Activated CD4-positive, alpha-beta T cell treated with anti-CD3 and anti-CD28 coated beads, Interleukin-2, amount 50 U/mL, for 48 hours (primary cell): ENCODE measurements at regions not wholly inside any gene's neighbourhood (a gene's known extent, or its start where the extent isn't known, plus 50 kb on each side); places are given as distances from the start of the nearest gene placed in this dataset.
A peak's percentile ranks its signal among the peaks of the same experiment; 100 is the strongest.
"Not testable (repeated sequence)": the region's sequence is repeated elsewhere in the genome, so short reads cannot be mapped to it uniquely, and the experiment has no call there.

Experiments used
- DNase-seq, 2 experiments: peaks; one replicate each; pipeline ENCODE4 v3.0.0-alpha.2; 2020

DNA sequence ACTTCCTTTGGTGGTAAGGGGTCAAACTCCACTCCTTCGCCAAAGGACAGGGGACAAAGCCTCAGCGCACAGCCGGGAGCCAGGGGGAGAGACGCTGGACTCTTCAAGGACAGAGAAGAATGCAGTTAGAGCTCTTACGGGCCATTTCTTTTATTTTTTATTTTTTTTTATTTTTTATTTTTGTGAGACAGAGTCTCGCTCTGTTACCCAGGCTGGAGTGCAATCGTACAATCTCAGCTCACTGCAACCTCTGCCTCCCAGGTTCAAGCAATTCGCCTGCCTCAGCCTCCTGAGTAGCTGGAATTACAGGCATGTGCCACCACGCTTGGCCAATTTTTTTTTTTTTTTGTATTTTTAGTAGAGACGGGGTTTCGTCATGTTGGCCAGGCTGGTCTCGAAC is 93.2 kb upstream of the RPH3AL start, which contains the start of gene RFLNB:
RFLNB (minus strand) TSS at position 101 of the 400 bp plus-strand sequence.
- not testable (repeated sequence) for DNase-seq

DNA sequence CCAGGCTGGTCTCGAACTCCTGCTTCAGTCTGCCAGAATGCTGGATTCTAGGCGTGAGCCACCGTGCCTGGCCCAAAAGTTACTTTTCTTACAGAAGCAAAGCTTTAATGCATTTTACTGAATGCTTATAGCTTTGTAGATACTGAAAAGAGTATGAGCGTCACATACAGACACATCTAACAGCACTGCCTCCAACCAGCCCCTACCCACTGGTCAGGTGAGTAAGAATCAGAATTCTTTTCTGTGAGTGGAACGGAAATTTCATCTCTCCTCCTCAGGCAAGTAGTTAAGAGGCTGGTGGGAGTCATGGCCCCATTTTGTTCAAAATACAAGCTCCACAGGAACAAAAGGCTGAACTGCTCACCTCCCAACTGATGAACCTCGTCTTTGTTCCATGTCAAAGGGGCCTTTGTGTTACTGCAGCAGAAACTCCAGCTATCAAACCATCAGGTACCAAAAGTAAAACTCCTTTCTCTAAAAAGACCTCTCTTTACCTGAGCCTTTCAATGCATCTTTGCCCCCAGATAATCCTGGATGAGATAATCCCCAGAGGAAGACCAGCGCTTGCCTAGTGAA is 92.4 kb upstream of the RPH3AL start:
- no peak for DNase-seq

DNA sequence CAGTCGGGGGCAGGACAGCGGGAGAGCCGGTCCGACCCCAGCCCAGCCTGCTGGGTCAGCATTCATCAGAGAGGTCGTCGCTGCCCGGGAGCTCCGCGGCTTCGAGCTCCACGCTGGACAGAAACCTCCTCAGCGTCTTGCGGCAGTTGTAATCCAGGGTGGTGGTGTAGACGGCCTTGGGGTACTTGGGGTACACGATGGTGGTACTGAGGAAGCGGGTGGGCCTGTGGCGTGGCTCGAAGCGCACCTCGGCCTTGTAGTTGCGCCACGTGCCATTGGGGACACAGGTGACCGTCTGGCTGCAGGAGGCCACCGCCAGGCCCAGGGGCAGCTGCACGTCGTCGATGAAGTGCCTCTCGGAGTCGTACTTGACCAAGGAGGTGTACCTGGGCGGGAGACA is 90.5 kb upstream of the RPH3AL start:
- DNase-seq, result no peak

DNA sequence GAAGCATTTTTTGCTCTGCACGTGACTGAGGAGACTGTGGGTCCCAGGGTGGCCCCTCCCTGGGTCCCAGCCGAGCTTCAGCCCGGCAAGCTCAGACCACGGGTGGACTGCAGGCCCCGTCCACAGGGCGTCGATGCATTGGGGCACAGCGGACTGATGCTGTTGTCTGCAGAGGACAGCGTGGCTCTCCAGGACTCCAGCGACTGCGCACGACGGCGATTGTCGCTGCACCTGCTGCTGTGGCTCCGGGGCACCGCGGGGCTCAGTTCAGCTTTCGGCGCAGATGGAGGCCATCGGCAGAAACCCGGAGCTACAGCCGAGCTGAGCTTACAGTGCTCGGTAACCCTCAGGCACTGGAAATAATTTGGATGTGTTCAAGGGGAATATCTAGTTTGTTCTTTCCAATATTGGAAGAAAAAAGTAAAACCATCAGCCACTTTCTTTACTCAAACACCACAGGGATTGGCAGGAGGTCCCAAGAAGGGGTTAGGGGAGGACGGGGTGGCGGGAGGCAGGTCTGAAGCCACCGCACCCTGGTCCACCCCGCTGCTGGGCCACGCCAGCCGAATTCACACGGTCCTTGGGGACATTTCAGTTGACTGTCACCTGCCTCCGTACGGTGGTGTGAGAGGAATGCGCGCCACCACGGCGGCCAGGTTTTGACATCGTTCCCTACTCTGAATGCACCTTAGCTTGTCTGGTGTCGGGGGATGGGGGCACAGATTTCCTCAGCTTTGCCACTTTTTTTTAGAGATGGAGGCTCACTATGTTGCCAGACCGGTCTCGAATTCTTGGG is 88.7 kb upstream of the RPH3AL start:
- DNase-seq, result no peak

DNA sequence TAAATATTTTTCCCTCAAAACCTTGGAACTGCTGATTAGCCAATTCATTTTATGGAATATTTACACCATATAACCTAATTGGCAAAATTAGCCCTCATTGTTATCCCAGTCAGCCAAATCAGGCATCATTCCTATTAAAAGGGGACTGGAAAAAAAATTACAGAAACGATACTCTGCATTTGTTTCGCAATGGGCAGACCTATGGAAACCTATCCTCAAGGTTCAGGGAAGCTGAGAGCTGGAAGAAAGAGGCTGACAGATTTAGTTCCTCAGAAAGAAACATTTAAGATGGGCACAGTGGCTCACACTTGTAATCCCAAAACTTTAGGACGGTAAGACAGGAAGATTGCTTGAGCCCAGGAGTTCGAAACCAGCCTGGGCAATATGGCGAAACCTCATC is 85.6 kb upstream of the RPH3AL start:
- no peak for DNase-seq

DNA sequence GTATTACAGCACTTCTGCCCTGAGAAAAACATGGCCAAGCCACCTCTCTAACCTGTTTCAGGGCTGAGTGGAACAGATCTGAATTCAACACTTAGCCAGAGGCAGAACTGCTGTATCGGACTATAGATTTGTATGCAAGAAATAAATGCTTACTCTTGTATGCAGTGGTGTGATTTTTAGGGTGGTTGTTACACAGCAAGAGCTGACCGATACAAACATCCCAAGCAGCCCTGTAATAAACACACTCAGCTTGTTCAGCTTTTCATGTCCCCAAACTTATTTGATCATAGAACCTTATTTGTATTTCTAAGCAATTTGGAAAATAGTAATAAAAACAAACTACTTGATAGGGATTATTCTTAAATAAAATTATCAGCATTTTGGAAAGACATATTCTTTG is 84.9 kb upstream of the RPH3AL start:
- no peak for DNase-seq

DNA sequence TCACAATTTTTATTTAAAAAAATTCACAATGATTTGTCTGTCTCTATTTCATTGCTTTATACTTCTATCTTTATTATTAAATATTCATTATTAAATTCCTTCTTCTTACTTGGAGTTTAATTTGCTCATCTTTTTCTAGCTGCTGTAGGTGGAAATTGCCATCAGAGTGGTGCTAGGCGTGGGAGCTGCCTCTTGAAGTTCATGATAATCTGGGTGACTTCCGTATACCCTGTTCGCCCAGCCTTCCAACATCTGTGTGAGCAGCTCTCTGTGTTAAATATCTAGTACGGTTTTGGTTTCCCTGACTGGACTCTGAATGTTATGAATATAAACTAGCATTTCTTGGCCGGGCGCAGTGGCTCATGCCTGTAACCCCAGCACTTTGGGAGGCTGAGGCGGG is 84.0 kb upstream of the RPH3AL start:
- DNase-seq, result no peak

DNA sequence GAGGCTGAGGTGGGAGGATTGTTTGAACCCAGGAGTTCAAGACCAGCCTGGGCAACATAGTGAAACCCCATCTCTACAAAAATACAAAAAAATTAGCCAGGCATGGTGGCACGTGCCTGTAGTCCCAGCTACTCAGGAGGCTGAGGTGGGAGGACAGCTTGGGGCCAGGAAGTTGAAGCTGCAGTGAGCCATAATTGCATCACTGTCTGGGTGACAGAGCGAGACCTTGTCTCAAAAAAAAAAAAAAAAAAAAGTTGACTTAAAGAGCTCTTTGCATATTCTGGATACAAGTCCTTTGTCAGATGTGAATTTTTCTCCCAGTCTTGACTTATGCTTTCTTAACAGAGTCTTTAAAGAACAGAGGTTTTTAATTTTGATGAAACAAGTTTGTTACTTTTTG is 79.9 kb upstream of the RPH3AL start:
- not testable (repeated sequence) for DNase-seq

DNA sequence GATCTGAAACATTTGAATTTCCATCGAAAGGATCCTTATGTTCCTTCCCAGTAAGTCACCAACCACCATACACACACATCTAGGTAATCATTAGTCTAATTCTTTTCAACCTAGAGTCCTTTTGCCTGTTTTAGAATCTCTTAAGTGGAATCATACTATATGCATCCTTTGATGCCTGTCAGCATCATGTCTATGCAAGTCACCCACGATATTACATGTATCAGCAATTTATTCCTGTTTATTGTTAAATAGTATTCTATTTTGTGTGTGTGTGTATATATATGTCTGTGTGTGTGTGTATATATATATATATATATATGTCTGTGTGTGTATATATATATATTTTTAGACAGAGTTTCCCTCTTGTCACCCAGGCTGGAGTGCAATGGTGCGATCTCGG is 78.9 kb upstream of the RPH3AL start:
- DNase-seq, result no peak

DNA sequence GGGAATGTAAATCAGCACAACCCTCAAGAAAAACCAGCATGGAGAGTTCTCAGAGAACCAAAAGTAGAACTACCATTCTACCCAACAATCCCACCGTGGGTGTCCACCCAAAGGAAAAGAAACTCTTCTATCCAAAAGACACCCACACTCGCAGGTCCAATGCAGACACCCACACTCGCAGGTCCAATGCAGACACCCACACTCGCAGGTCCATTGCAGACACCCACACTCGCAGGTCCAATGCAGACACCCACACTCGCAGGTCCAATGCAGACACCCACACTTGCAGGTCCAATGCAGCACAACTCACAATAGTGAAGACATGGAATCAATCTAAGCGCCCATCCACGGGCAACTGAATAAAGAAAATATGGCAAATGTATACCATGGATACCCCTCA is 77.0 kb upstream of the RPH3AL start:
- no peak for DNase-seq

DNA sequence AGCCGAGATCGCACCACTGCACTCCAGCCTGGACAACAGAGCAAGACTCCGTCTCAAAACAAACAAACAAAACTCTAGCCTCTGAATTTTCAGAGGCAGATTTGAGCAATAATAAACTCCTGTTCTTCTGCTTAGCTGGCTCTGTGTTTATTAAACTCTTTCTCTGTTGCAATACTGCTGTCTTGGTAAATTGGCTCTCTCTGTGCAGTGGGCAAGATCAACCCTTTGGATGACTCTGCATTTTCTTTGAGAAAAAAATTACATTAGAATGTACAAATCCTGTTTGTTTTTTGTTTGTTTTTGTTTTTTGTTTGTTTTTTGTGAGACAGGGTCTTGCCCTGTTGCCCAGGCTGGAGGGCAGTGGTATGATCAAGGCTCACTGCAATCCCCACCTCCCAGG is 75.8 kb upstream of the RPH3AL start:
- DNase-seq, result no peak

DNA sequence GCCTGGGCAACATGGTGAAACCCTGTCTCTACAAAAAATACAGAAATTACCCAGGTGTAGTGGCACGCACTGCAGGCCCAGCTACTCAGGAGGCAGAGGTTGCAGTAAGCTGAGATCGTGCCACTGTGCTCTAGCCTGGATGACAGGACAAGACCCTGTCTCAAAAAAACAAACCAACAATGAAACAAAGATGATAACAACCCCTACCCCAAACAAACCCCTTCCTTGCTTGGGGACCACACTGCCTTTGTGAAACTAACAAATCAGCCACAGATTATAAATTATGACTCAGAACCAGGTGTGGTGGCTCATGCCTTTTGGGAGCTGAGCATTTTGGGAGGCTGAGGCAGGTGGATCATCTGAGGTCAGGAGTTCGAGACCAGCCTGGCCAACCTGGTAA is 75.3 kb upstream of the RPH3AL start:
- no peak for DNase-seq

DNA sequence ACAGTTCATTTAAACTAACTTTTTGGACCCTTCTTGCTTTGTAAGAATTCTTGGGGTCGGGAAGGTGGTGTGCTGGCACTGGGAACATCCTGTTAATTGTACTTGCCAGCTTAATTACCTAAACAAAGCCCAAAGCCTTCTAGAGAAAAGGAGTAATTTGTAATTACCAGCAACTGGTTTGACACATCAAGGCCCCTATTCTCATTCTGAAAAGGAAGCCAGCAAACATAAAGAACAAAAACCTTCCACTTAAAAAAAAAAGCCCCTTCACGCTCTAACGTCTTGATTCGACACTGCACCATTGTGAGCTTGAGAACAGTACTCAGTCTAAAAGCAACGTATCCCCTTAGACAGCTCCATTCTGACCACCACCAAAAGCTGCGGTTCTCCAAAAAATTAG is 74.7 kb upstream of the RPH3AL start:
- DNase-seq, result no peak

DNA sequence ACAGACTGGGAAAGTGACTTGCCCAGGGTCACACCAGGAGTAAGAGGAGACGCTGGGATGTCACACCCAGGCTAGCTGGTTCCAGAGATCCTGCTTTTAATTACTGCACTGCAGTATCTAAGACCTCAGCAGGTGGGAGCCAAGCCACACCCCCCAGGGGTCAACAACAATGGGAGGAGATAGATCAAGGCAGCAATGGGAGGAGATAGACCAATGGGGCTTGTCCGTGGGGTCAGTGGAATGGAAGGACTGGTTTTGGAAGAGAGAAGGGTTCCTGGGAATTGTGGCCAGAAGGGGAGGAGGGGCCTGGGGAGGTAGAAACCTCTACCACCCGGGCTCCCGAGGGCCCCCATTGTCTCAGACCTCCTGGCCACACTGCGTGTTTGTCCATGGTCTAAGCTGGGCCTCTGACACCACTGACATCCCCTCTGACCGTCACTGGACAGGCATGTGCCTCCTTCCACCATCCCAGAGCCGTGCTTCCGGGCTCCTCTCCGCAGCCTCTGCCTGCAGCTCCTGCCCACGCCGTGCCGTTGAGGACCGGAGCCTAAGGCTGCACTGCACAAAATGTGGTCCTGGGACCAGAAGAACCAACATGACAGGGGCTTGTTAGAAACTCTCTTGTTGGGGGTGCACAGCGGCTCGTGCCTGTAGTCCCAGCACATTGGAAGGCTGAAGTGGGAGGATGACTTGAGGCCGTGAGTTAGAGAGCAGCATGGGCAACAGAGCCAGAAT is 69.8 kb upstream of the RPH3AL start:
- DNase-seq, result no peak

DNA sequence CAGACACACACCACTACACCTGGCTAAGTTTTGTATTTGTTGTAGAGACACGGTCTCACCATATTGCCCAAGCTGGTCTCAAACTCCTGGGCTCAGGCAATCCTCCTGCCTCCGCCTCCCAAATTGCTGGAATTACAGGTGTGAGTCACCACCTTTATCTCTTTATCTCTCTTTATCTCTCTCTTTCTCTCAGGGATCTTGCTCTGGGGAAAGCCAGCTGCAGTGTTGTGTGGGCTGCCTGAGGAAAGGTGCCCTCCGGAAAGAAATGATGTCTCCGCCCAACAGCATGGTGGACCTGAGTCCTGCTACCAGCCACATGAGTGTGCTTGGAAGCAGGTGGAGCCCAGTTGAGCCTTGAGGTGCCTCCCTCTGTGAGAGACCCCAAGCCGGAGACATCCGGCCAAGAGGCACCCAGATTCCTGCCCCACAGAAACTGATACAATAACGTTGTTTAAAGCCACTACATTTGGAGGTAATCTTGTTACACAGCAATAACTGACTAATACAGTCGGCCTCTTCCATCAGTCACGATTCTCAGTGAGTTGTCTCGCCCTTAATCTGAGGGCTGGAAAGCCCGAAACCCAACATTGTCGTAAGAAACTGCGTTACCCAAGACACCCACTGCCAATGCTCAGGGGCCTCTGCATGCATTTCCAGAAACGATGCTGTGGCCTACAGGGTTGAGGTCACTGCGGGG is 68.0 kb upstream of the RPH3AL start:
- DNase-seq, result no peak

DNA sequence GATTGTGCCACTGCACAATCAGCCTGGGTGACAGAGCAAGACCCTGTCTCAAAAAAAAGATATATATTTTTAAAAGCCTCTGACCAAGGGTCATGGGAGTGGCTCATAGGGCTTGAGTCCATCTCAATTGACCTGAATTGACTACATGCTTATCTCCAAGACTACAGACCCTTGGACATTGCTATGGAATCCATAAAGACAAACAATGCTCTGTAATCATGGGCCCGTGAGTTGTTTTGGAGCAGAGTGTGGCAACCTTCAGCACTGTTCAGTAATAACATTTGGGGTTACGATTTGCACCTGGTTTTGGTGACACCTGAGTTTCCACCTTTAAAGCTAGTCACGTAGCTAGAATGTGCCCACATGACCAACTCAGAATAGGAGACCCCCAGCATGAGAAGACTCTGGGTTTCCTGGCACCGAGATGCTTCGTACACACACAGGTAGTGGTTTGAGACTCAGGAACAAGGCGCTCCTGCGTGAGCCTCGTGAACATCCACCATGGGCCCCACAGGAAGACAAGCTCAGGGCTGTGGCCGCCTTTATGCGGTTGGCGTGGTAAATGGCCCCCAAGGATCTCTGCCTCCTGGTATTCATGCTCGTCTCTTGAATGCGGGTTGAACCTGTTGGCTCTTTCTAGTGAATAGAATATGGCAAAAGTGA is 66.6 kb upstream of the RPH3AL start:
- DNase-seq, result peak; percentile 26 to 33

DNA sequence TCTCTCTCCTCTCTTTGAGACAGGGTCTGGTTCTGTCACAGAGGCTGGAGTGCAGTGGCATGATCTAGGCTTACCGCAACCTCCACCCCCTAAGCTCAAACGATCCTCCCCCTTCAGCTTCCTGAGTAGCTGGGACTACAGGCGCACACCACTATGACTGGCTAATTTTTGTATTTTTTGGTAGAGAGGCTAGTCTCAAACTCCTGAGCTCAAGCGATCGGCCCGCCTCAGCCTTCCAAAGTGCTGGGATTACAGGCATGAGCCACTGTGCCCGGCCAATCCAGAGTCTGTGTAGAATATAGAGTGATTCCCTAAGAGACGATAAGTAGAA is 65.8 kb upstream of the RPH3AL start:
- peak; percentile 33 to 51 for DNase-seq

DNA sequence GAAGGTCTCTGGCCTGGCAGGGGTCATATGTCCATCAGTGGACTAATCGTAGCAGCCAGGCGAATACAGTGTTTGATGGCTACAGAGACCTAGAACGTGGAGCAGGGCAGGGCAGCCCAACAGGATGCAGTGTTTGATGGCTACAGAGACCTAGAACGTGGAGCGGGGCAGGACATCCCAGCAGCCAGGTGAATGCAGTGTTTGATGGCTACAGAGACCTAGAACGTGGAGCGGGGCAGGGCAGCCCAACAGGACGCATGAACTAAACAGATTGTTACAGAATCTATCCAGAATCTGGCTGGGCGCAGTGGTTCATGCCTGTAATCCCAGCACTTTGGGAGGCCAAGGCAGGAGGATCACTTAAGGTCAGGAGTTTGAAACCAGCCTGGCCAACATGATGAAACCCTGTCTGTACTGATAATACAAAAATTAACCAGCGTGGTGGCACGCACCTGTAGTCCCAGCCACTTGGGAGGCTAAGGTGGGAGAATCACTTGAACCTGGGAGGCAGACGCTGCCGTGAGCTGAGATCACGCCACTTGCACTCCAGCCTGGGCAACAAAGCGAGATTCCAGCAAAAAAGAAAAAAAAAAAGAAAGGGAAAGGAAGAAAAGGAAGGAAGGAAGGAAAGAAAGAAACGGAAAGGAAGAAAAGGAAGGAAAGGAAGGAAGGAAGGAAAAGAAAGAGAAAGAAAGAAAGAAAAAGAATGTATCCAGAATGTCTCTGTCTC is 65.2 kb upstream of the RPH3AL start:
- DNase-seq, result peak in 1 of 2 experiments; percentile 12

DNA sequence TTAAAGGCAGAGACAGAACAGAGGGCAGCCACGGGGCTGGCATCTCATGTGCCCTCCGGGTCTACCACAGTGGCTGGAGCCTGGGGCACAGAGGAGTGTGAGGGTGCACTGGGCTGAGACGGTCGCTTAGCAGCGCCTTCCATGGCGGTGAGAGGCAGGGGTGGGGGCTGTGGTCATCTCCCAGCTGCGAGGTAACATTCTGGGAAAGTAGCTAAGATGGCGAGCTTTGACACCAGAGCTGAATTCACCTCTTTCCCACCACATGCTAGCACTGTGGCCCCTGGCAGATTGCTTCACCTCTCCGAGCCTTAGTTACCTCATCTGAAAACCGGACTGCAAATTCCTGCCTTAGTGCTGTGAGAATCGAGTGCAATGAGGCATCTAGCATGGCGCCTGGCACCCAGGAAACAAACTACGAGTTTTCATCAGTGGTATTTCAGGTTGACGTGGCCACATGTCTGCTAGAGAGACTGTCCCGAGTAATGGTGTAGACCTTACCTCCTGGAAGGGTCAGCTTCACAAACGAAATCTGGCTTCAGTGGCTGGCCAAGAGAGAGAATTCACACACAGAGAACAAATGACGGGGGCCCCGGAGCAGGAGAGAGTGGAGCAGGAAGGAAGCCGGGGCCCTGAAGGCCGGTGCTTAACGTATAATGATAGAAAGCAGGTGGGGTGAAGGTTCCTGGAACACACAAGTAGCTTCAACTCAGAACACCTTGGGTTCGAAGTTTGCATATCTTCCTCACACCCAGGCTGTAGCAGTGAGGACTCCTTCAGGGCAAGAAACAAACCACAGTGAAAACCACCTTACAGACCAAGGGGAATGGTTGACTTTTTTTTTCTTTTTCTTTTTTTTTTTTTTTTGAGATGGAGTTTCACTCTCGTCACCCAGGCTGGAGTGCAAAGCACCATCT is 63.9 kb upstream of the RPH3AL start:
- peak; percentile 53 to 66 for DNase-seq

DNA sequence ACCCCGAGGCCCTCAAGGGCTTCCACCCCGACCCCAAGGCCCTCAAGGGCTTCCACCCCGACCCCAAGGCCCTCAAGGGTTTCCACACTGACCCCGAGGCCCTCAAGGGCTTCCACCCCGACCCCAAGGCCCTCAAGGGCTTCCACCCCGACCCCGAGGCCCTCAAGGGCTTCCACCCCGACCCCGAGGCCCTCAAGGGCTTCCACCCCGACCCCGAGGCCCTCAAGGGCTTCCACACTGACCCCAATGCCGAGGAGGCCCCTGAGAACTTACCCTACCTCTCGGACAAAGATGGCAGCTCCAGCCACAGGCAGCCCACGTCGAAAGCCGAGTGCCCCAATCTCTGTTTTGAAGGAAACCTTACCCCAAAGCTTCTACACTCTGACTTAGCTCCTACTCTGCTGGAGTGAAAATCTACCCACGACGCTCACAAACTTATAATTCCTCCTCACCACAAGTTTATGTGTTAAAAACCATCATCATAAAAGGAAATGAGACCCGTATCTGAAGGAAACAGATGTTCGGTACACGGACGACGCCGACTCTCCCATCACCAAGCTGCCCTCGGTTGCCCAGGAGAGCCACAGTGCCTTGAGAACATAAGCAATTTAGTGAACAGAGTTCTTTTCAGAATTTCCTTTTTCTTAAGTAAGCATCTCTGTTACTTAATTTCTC is 61.2 kb upstream of the RPH3AL start:
- DNase-seq, result peak; percentile 39 to 48

DNA sequence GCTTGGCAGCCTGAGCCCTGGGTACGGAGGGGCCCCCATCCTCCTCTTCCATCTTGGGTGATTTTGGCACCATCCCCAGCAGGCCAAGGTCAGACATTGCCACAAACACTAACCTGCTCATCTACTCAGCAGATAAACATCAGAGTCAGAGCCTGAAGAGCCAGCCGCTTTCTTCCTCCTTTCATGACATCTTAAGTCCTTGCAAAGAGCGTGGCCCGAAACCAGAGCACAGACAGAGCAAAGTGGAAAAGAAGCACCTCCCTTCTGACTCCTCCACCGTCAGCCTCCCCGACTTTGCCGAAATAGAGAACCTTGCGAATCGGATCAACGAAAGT is 60.4 kb upstream of the RPH3AL start:
- peak; percentile 34 to 50 for DNase-seq
